MCF 10A (cell line): ENCODE measurements at regions not wholly inside any gene's neighbourhood (a gene's known extent, or its start where the extent isn't known, plus 50 kb on each side); places are given as distances from the start of the nearest gene placed in this dataset.

Experiments used
- BruUV-seq: library from RNA; stranded (reverse); fragments of 400-500 nt; replicated peaks from 2 replicates; lab custom pipeline; 2021; lab: Mats Ljungman, UMichigan
- CTCF ChIA-PET: fragments of 300-600 bp; sonication (Branson Sonifier 250); formaldehyde crosslinking; extraction: SDS; loops from one replicate; lab custom pipeline; 2021; ENCODE audit warnings: antibody characterized with exemption, inconsistent platforms; lab: Yijun Ruan, JAX
- POLR2A ChIA-PET: fragments of 300-600, 350-650 bp; sonication (Branson Sonifier 250); formaldehyde crosslinking; extraction: SDS; loops from one replicate; lab custom pipeline; 2020; ENCODE audit warnings: antibody characterized with exemption, inconsistent platforms; lab: Yijun Ruan, JAX
- DNase-seq: peaks from one replicate; pipeline ENCODE4 v3.0.0-alpha.2; 2018; ENCODE audit not compliant: unreplicated experiment
- H3K27ac Mint-ChIP-seq: one replicate; pipeline ENCODE4 v1.8.0; 2022; ENCODE audit warnings: mild to moderate bottlenecking, low read depth, mixed read lengths; ENCODE audit not compliant: unreplicated experiment
- H3K27me3 Mint-ChIP-seq: one replicate; pipeline ENCODE4 v1.8.0; 2022; ENCODE audit warnings: mixed read lengths; ENCODE audit not compliant: insufficient read depth, unreplicated experiment
- H3K36me3 Mint-ChIP-seq: one replicate; pipeline ENCODE4 v1.8.0; 2022; ENCODE audit warnings: mild to moderate bottlenecking, moderate library complexity, mixed read lengths; ENCODE audit not compliant: insufficient read depth, unreplicated experiment
- H3K4me1 Mint-ChIP-seq: one replicate; pipeline ENCODE4 v1.8.0; 2022; ENCODE audit warnings: mixed read lengths; ENCODE audit not compliant: insufficient read depth, unreplicated experiment
- H3K4me3 Mint-ChIP-seq: one replicate; pipeline ENCODE4 v1.8.0; 2022; ENCODE audit warnings: mild to moderate bottlenecking, moderate library complexity, mixed read lengths; ENCODE audit not compliant: unreplicated experiment
- H3K9me3 Mint-ChIP-seq: one replicate; pipeline ENCODE4 v1.8.0; 2022; ENCODE audit warnings: mixed read lengths; ENCODE audit not compliant: unreplicated experiment
- CTCF ChIP-seq: fragments of 200-600 bp; IDR thresholded peaks from one replicate; pipeline ENCODE4 v1.8.0; 2022; ENCODE audit warnings: antibody characterized with exemption, mild to moderate bottlenecking; ENCODE audit not compliant: unreplicated experiment
- intact Hi-C: fragments of 100-400 bp; cut with micrococcal nuclease; formaldehyde crosslinking; loops from 2 replicates; pipeline ENCODE4 v1.14.1; 2022

GRCh38 chr1:29728703-29729102 lies 492.4 kb downstream of the PTPRU start:
- BruUV-seq: no TSS peak
- peaks cover 6% of the 10 kb centered on the region for H3K9me3 Mint-ChIP-seq
- H3K4me1 Mint-ChIP-seq: no peaks in the 10 kb centered on the region
- H3K36me3 Mint-ChIP-seq: no peaks in the 10 kb centered on the region
- peaks cover 8% of the 10 kb centered on the region for H3K27me3 Mint-ChIP-seq
- intact Hi-C loops: no loop called here
- TF ChIP-seq CTCF: no peak
- ChIA-PET POLR2A (no interaction called here), CTCF (interaction anchor here (0.7 kb wide), 1 partner anchor 397 kb away, joined by 5 read pairs; no protein-coding TSS in a partner anchor)
- no peak overlapping the region for H3K4me3 Mint-ChIP-seq
- no peak overlapping the region for H3K27ac Mint-ChIP-seq
- no peak for DNase-seq

DNA sequence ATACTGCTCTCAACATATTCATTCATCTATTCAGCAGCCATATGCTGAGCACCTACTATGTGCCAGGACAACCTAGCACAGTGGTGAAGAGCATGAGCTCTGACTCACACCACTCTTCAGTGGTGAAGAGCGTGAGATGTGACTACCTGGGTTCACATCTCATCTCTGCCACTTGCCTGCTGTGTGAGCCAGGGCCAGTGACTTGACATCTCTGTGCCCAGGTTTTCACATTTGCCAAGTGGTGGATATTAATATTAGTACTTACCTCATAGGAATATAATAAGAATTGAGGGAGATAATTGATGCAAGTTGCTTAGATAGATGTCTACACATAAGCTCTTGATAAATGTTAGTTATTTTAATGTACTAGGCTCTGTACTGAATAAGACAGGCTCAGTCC lies 488.9 kb downstream of the PTPRU start:
- Mint-ChIP-seq H3K27me3 (no peaks in the 10 kb centered on the region), H3K4me3 (no peak overlapping the region), H3K27ac (no peak overlapping the region), H3K9me3 (peaks cover 9% of the 10 kb centered on the region), H3K4me1 (no peaks in the 10 kb centered on the region), H3K36me3 (no peaks in the 10 kb centered on the region)
- intact Hi-C loops: no loop called here
- no TSS peak for BruUV-seq
- no peak for TF ChIP-seq CTCF
- ChIA-PET POLR2A (no interaction called here), CTCF (no interaction called here)
- no peak for DNase-seq

DNA sequence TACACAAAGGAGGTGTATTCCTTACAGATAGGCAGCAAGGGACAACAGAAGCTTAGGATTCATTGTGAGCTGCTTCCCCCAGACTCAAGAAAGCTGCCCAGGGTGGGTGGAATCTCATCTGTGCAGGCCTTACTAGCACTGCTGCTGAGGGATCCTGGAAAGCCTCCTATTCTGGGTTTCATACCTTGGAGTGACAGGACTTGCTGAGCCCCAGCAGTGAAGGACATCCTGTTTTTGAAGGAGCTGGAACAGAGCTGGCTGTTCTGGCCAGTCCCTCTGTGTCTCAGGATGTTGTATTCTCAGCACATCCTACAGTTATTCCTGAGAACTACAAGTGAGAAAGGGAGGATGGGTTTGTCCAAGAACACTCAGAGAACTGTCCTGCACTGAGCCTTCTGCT lies 486.3 kb downstream of the PTPRU start:
- Mint-ChIP-seq H3K4me3 (no peak overlapping the region), H3K9me3 (peaks cover 14% of the 10 kb centered on the region), H3K27me3 (no peaks in the 10 kb centered on the region), H3K4me1 (peaks cover 10% of the 10 kb centered on the region), H3K36me3 (no peaks in the 10 kb centered on the region), H3K27ac (no peak overlapping the region)
- ChIA-PET POLR2A (interaction anchor here (0.6 kb wide), 1 partner anchor 147 kb away, joined by 3 read pairs; no protein-coding TSS in a partner anchor), CTCF (interaction anchor here (1.2 kb wide), 1 partner anchor 157 kb away, joined by 4 read pairs; no protein-coding TSS in a partner anchor)
- no TSS peak for BruUV-seq
- intact Hi-C loops: no loop called here
- DNase-seq: no peak
- TF ChIP-seq CTCF: no peak

DNA sequence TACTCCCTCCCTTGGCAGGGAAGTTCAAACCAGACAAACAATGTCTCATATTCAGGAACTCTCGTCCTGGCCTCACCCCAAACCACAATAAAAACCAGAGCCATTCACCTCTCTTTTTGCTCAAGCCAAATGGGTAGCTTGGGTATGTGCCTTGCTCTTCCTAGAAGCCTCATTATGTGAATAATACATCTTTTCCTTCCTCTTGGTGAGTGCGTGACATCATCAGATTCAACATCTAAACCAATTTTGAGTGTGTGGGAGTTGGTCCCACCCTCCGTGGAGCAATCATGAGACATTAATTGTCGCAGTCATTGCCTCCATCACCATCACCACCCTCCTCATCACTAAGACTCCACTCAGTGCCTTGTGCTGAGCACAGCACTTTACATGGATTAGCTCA lies 482.9 kb downstream of the PTPRU start:
- Mint-ChIP-seq H3K4me3 (no peak overlapping the region), H3K4me1 (peaks cover 10% of the 10 kb centered on the region), H3K36me3 (no peaks in the 10 kb centered on the region), H3K9me3 (peaks cover 19% of the 10 kb centered on the region), H3K27me3 (no peaks in the 10 kb centered on the region), H3K27ac (no peak overlapping the region)
- no TSS peak for BruUV-seq
- intact Hi-C loops: no loop called here
- POLR2A ChIA-PET: interaction anchor here (0.7 kb wide), 1 partner anchor 11 kb away, joined by 3 read pairs; no protein-coding TSS in a partner anchor
- TF ChIP-seq CTCF: no peak
- peak; percentile 33 for DNase-seq
- CTCF ChIA-PET: interaction anchor here (0.5 to 0.7 kb wide), 2 partner anchors 30 to 190 kb away, joined by 3 to 5 read pairs; no protein-coding TSS in a partner anchor
